Psoas muscle (tissue), 7 donors: ENCODE measurements at regions not wholly inside any gene's neighbourhood (a gene's known extent, or its start where the extent isn't known, plus 50 kb on each side); places are given as distances from the start of the nearest gene placed in this dataset.

Experiments used
- ATAC-seq, 4 donors: fragments of 200-7000 bp; cut with Tn5 transposase; one replicate each; pipeline ENCODE4 v1.9.1; 2020; ENCODE audit warnings: moderate library complexity in 3 of 4, mild to moderate bottlenecking in 2 of 4
- DNase-seq, 2 donors: peaks; one replicate each; pipeline ENCODE4 v3.0.0-alpha.2; 2020
- H3K27ac ChIP-seq: fragments of 200-600 bp; one replicate; pipeline ENCODE4 v1.8.0; 2022
- H3K27me3 ChIP-seq, 3 donors: fragments of 200-600 bp in 1 of 3; one replicate each; pipeline versions ENCODE4 v1.6.1 to v1.8.0; 2013 to 2022; ENCODE audit warnings: low read length in 2 of 3, mild to moderate bottlenecking in 2 of 3, moderate library complexity in 1 of 3; ENCODE audit not compliant: insufficient read depth in 3 of 3
- H3K36me3 ChIP-seq, 2 donors: fragments of 200-600 bp in 1 of 2; one replicate each; pipeline versions ENCODE4 v1.6.1 to v1.8.0; 2013 to 2022; ENCODE audit warnings: low read depth in 1 of 2, mild to moderate bottlenecking in 1 of 2, moderate library complexity in 1 of 2; ENCODE audit not compliant: insufficient read depth in 1 of 2
- H3K4me1 ChIP-seq: fragments of 200-600 bp; one replicate; pipeline ENCODE4 v1.8.0; 2022
- H3K4me3 ChIP-seq: fragments of 200-600 bp; one replicate; pipeline ENCODE4 v1.8.0; 2022; ENCODE audit warnings: mild to moderate bottlenecking
- H3K9me3 ChIP-seq: fragments of 200-600 bp; one replicate; pipeline ENCODE4 v1.8.0; 2022
- WGBS, 3 donors: extraction: QIAGEN DNeasy Blood & Tissue Kit; methylation state at CpG; one replicate each; pipeline versions ENCODE4 v1.1.6 to v1.1.7; 2013; 5-methylcytosine and 5-hydroxymethylcytosine counted together
- intact Hi-C, 2 donors: fragments of 100-400 bp; cut with DNase I; formaldehyde crosslinking; loops; one replicate each; pipeline versions ENCODE4 v1.11.0 to v1.14.2; 2022
- TF ChIP-seq, protein P1 (sequence below): fragments of 200-600 bp; IDR thresholded peaks from one replicate; pipeline ENCODE4 v1.8.0; 2022; ENCODE audit warnings: antibody characterized with exemption
- donor health status: healthy with polysubstance abuse.
- donor health status: DM: no; HTN: no; CAD: no; lungs with moderate emphysema.
- donor health status: Bipolar disorder and iron deficiency.
- donor health status: healthy.
- donor health status: DM: yes; HTN: yes; CAD: no.
- donor health status: DM: no; HTN: no; CAD: no.
- donor health status: DM: yes; HTN: yes; CAD: no.

DNA sequence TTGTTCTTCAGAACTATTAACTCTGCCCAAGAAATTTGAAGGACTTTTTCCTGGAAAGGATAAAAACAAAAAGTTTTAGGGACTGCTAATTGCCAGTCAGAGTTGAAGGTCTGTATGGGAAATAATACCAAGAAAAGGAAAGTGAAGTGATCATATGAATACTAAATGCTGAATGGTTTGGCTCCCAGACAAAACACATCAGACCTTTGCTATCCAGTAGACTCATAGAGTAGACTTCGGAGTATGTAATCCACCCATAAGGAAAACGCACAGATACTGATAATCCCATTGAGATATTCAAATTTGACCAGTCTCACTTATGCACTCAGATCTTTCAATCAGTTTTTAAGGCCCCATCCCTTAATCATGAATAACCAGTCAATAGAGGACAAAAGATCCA is 319.0 kb upstream of the PTGER4 start:
- Histone ChIP-seq H3K4me3 (no peak overlapping the region), H3K27me3 (peaks cover 0 to 3% (median 0%) of the 10 kb centered on the region in 3 donors), H3K27ac (no peak overlapping the region), H3K36me3 (no peaks in the 10 kb centered on the region), H3K9me3 (no peaks in the 10 kb centered on the region), H3K4me1 (no peaks in the 10 kb centered on the region)
- TF ChIP-seq, protein P1, sequence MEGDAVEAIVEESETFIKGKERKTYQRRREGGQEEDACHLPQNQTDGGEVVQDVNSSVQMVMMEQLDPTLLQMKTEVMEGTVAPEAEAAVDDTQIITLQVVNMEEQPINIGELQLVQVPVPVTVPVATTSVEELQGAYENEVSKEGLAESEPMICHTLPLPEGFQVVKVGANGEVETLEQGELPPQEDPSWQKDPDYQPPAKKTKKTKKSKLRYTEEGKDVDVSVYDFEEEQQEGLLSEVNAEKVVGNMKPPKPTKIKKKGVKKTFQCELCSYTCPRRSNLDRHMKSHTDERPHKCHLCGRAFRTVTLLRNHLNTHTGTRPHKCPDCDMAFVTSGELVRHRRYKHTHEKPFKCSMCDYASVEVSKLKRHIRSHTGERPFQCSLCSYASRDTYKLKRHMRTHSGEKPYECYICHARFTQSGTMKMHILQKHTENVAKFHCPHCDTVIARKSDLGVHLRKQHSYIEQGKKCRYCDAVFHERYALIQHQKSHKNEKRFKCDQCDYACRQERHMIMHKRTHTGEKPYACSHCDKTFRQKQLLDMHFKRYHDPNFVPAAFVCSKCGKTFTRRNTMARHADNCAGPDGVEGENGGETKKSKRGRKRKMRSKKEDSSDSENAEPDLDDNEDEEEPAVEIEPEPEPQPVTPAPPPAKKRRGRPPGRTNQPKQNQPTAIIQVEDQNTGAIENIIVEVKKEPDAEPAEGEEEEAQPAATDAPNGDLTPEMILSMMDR, result no peak
- WGBS, 3 donors, result 61 to 75% (median 64%) methylated on average over 2 of the region's 2 CpGs
- intact Hi-C loops, result no loop called here
- no peak for DNase-seq
- ATAC-seq, result no peak

DNA sequence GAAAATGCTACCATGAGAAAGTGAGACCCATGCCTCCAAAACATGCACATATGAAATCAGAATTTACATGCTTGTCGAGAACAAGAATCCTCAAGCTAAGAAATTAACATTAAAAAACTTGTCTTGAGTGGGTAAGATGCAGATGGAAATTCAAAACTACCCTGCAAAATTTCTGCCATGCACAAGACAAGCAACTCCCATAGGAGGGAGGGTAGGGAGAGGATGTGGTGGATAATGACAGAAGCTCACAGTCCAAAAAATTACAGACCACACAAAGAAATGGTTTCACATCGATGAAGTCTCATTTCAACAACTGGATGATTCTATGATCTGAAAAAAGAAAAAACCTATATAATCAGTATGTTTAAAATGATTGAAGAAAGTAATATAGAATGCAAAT is 319.9 kb upstream of the PTGER4 start:
- 27 to 56% (median 38%) methylated on average over 2 of the region's 2 CpGs for whole genome bisulfite sequencing, 3 donors
- Histone ChIP-seq H3K27me3 (peaks cover 0 to 3% (median 0%) of the 10 kb centered on the region in 3 donors), H3K36me3 (no peaks in the 10 kb centered on the region), H3K27ac (no peak overlapping the region), H3K4me3 (no peak overlapping the region), H3K4me1 (no peaks in the 10 kb centered on the region), H3K9me3 (no peaks in the 10 kb centered on the region)
- intact Hi-C loops, result no loop called here
- DNase-seq (no peak), ATAC-seq (no peak)
- TF ChIP-seq, protein P1, result no peak

DNA sequence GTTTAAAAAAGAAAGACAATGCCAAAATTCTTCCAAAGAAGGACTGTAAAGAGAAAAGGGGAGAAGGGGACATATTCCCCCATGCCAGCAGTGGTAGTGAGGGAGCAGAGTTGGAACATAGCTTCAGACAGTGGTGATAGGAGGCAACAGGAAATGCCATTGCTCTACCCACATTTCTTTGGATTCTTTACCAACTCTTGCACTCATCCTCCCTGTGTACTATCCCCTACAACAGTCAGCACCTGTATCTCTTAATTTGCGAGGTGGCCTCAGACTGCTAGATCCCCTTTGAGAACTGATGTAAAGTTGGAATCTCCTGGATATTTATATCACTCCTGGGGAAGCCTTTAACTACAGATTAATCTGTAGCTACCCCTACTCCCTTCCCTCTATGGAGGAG is 320.6 kb upstream of the PTGER4 start:
- no peak for ATAC-seq
- H3K4me1 ChIP-seq, result no peaks in the 10 kb centered on the region
- intact Hi-C loops, result no loop called here
- 88 to 95% (median 89%) methylated on average over 1 of the region's 1 CpG for WGBS, 3 donors
- no peak for DNase-seq
- no peaks in the 10 kb centered on the region for H3K9me3 ChIP-seq
- H3K27me3 ChIP-seq, result peaks cover 0 to 3% (median 0%) of the 10 kb centered on the region in 3 donors
- no peak overlapping the region for H3K27ac ChIP-seq
- H3K36me3 ChIP-seq, result no peaks in the 10 kb centered on the region
- TF ChIP-seq, protein P1, result no peak
- no peak overlapping the region for H3K4me3 ChIP-seq

DNA sequence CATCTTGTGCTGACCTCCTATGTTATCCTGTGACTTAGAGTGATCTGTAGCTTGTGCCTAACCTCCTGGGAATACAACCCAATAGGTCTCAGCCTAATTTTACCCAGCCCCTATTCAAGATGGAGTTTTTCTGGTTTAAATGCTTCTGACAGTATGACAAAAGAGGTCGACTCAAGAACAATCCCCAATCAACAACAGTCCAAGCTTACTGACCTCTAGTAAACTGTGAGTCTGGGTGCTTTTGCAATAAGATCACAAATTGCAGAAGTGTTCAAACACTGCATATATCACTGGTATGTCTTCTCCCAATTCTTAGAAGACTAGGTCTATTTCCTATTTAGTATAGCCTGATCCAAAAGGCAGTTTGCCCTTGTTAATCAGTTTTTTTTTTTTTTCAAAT is 323.5 kb upstream of the PTGER4 start:
- ATAC-seq, result no peak
- no peak for DNase-seq
- Histone ChIP-seq H3K9me3 (no peaks in the 10 kb centered on the region), H3K36me3 (no peaks in the 10 kb centered on the region), H3K27me3 (peaks cover 0 to 3% (median 0%) of the 10 kb centered on the region in 3 donors), H3K27ac (no peak overlapping the region), H3K4me1 (no peaks in the 10 kb centered on the region), H3K4me3 (no peak overlapping the region)
- WGBS, 3 donors, result 58 to 69% (median 62%) methylated on average over 1 of the region's 1 CpG
- intact Hi-C loops, result no loop called here
- TF ChIP-seq, protein P1, result no peak

DNA sequence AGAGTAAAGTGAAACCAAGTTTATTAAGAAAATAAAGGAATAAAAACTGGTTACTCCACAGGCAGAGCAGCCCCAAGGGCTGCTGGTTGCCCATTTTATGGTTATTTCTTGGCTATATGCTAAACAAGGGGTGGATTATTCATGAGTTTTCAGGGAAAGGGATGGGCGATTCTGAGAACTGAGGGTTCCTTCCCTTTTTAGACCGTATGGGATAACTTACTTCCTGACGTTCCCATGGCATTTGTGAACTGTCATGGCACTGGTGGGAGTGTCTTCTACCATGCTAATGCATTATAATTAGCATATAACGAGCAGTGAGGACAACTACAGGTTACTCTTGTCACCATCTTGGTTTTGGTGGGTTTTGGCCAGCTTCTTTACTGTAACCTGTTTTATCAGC is 323.9 kb upstream of the PTGER4 start:
- TF ChIP-seq, protein P1, result no peak
- Histone ChIP-seq H3K4me3 (no peak overlapping the region), H3K27ac (no peak overlapping the region), H3K9me3 (no peaks in the 10 kb centered on the region), H3K4me1 (no peaks in the 10 kb centered on the region), H3K27me3 (peaks cover 0 to 3% (median 0%) of the 10 kb centered on the region in 3 donors), H3K36me3 (no peaks in the 10 kb centered on the region)
- intact Hi-C loops, result no loop called here
- 62 to 75% (median 69%) methylated on average over 4 of the region's 4 CpGs for WGBS, 3 donors
- ATAC-seq (no peak), DNase-seq (no peak)
